HG02852 (cell line): ENCODE measurements at regions not wholly inside any gene's neighbourhood (a gene's known extent, or its start where the extent isn't known, plus 50 kb on each side); places are given as distances from the start of the nearest gene placed in this dataset.

Experiments used
- ATAC-seq: cut with Tn5 transposase; IDR thresholded peaks from one replicate; pipeline ENCODE4 v1.9.1; 2021; ENCODE audit warnings: mild to moderate bottlenecking, moderate library complexity; ENCODE audit not compliant: unreplicated experiment

GRCh38 chr14:76950055-76951020 is 78.2 kb downstream of the IRF2BPL start:
- no peak for ATAC-seq

GRCh38 chr14:76948976-76949375 is 79.5 kb downstream of the IRF2BPL start:
- ATAC-seq = no peak

- no peak for ATAC-seq
These were observed 80.1 kb downstream of the IRF2BPL start for GRCh38 chr14:76948213-76948947.

DNA sequence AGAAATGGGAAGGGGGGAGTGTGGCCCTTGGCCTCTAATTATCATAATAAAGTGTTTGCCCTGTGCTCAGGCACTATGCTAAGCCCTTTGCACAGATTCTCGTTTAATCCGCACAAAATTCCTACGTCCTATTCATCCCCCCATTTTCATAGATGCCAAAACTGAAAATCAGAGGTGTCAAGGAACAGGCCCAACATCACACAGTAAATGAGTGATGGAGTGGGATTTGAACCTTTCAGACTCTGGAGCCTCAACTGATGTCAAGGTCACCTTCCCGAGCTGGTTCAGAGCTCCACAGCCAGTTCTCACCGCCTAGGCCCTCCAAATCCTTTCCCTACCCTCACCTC is 80.7 kb downstream of the IRF2BPL start:
- ATAC-seq = no peak

DNA sequence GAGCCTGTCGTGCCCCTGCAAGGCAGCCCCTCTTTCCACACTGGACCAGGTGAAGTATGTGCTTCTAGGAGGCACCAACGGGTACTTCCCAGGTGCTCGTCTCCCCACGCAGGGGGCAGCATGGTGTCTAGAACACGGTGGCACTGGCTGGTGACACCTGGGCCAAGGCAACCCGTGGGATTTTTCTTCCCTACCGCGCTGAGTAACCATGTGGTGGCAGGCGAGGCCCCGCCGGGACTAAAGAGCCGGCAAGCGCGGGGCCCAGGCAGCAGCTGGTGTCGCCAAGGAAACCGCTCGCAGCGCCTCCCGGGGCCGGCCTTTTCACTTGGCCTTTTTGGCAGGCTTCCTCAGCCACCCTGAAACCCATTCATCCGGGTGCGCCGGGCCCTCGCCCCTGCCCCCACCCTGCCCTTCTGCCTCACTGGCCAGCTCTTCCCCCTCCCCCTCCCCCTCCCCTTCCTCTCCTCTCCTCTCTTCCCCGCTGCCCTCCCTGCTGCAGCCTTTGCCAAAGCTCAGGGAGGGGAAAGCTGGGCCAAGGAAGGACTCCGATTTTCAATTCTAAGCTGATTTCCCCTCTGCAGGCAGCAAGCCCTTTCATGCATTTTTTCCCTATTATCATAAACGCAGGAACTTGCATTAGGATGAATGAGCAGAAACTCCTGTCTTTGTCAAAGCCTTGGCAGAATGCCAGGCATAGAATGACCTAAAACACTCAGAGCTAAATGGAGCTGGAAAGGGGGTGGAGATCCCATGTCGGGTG is 81.2 kb downstream of the IRF2BPL start:
- peak; percentile 77 for ATAC-seq

GRCh38 chr14:76946753-76947077 is 81.8 kb downstream of the IRF2BPL start:
- no peak for ATAC-seq

DNA sequence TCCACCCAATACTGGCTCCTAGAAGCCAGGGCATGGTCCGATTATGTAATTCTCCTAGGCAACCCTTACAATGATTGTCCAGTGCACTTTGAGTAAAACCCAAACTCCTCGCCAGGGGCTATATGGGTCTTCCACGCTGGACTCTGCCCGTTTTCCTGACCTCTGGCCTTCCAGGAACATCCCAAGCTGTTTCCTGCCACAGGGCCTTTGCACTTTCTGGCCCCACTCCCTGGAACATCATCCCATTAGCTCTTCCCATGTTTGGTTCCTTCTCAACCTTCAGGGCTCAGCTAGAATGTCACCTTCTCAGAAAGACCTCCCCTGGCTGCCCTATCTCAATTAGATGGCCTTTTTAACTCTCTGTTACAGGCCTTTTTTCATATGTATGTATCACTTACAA is 85.4 kb downstream of the IRF2BPL start:
- no peak for ATAC-seq

GRCh38 chr14:76941946-76942805 is 86.3 kb downstream of the IRF2BPL start:
- no peak for ATAC-seq

GRCh38 chr14:76941544-76941943 is 87.0 kb downstream of the IRF2BPL start:
- ATAC-seq = no peak

DNA sequence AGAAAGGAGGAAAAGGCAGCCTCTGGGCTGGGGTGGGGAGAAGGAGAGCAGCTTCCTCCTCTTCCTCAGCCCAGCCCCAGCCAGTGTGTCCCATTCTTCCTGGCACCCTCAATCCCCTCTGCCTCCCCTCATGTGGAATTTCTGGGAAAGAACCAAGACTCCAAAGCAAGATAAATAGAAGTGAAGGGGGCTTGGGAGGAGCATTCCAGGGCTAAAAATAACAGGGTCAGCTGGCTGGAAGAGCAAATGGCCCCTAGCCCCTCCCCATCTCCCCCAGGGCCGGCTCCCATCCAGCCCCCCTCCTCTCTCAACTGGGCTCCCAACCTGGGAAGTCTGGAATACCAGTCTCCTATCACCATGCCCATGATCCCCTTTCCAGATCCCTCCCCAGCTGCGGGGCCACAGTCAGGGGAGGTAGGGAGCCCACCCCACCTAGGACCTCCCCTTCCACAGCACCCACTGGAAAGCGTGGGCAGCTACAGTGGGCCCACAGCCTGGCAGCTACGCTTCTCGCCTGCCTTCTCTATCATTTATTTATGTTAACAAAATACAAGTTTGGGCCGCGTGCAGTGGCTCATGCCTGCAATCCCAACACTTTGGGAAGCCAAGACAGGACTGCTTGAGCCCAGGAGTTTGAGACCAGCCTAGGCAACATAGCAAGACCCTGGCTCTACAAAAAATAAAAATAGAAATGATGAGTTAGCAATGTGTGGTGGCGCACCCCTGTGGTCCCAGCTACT is 88.3 kb downstream of the IRF2BPL start:
- no peak for ATAC-seq

GRCh38 chr14:76939015-76939742 is 89.3 kb downstream of the IRF2BPL start:
- ATAC-seq = no peak

- no peak for ATAC-seq
These were observed 90.4 kb downstream of the IRF2BPL start for GRCh38 chr14:76938092-76938500.

GRCh38 chr14:76937181-76938091 is 91.1 kb downstream of the IRF2BPL start:
- no peak for ATAC-seq

GRCh38 chr14:76936483-76936882 is 92.0 kb downstream of the IRF2BPL start:
- ATAC-seq = no peak

GRCh38 chr14:76933515-76933914 is 95.0 kb downstream of the IRF2BPL start:
- no peak for ATAC-seq

DNA sequence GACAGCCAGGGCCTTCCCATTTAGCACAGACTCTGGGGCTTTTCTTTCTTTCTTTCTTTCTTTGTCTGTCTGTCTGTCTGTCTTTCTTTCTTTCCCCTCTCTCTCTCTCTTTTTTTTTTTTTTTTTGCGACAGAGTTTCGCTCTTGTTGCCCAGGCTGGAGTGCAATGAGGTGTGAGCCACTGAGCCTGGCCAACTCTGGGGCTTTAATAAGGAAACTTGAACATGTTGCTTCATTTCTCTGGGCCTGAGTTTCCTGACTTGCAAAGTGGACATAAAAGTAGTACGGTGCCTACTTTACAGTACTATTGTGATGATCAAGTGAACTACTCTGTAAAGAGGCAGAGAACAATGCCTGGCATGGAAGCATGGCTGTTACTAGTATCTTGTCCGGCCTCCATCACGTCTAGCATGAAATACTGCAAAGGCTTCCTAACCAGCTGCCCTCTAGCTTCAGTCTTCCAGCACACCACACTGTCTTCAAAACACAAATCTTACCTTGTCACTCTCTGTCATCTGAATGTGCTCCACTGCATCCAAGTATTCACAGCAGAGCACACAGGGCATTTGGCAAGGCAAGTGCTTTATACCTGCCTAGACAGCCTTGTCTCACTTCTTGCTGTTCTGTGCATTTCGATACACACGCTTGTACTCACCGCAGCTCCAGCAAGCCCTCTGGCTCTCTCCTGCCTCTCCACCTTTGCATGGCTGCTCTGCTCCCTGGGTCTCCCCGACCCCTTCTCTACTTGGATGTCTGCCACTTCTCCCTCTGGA is 96.7 kb downstream of the IRF2BPL start:
- no peak for ATAC-seq

DNA sequence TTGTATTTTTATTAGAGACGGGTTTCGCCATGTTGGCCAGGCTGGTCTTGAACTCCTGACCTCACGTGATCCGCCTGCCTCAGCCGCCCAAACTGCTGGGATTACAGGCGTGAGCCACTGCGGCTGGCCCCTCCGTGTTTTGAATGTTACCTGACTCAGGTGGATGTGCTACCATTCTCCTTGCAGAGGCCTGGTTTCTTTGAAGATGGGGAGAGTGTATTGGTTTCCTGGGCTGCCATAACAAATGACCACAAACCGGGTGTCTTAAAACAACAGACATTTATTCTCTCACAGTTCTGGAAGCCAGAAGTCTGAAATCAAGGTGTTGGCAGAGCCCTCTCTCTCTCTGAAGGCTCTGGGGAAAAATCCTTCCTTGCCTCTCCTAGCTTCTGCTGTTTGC is 98.0 kb downstream of the IRF2BPL start:
- no peak for ATAC-seq
